GM21526 (cell line): ENCODE measurements at regions not wholly inside any gene's neighbourhood (a gene's known extent, or its start where the extent isn't known, plus 50 kb on each side); places are given as distances from the start of the nearest gene placed in this dataset.
A peak's percentile ranks its signal among the peaks of the same experiment; 100 is the strongest.
"Not testable (repeated sequence)": the region's sequence is repeated elsewhere in the genome, so short reads cannot be mapped to it uniquely, and the experiment has no call there.

Experiments used
- ATAC-seq: cut with Tn5 transposase; IDR thresholded peaks from one replicate; pipeline ENCODE4 v1.9.1; 2021; ENCODE audit warnings: moderate library complexity; ENCODE audit not compliant: unreplicated experiment, low FRiP score

GRCh38 chr1:172795741-172796140 lies 136.8 kb downstream of the FASLG start:
- no peak for ATAC-seq

- not testable (repeated sequence) for ATAC-seq
Measured at GRCh38 chr1:172799804-172800203, 140.9 kb downstream of the FASLG start.

GRCh38 chr1:172801771-172802322 lies 142.9 kb downstream of the FASLG start:
- no peak for ATAC-seq

- ATAC-seq, result no peak
Measured at GRCh38 chr1:172809750-172810149, 150.8 kb downstream of the FASLG start.

GRCh38 chr1:172810480-172811175 lies 151.7 kb downstream of the FASLG start:
- no peak for ATAC-seq

- no peak for ATAC-seq
Measured at GRCh38 chr1:172811694-172812093, 152.8 kb downstream of the FASLG start.

GRCh38 chr1:172812118-172812517 lies 153.2 kb downstream of the FASLG start:
- no peak for ATAC-seq

GRCh38 chr1:172813330-172813729 lies 154.4 kb downstream of the FASLG start:
- ATAC-seq, result no peak

GRCh38 chr1:172814428-172814827 lies 155.5 kb downstream of the FASLG start:
- no peak for ATAC-seq

GRCh38 chr1:172815740-172816139 lies 156.8 kb downstream of the FASLG start:
- no peak for ATAC-seq

- peak; percentile 93 for ATAC-seq
Measured at GRCh38 chr1:172818841-172819527, 160.1 kb downstream of the FASLG start.

- ATAC-seq, result no peak
Measured at GRCh38 chr1:172820475-172821158, 161.7 kb downstream of the FASLG start.

GRCh38 chr1:172821609-172822274 lies 162.8 kb downstream of the FASLG start:
- ATAC-seq, result no peak

- ATAC-seq, result no peak
Measured at GRCh38 chr1:172822886-172823285, 164.0 kb downstream of the FASLG start.

GRCh38 chr1:172823534-172823933 lies 164.6 kb downstream of the FASLG start:
- ATAC-seq, result no peak

- no peak for ATAC-seq
Measured at GRCh38 chr1:172824209-172824608, 165.3 kb downstream of the FASLG start.

GRCh38 chr1:172826096-172826741 lies 167.3 kb downstream of the FASLG start:
- no peak for ATAC-seq

GRCh38 chr1:172827301-172827700 lies 168.4 kb downstream of the FASLG start:
- ATAC-seq, result no peak

GRCh38 chr1:172827841-172828240 lies 168.9 kb downstream of the FASLG start:
- ATAC-seq, result no peak

GRCh38 chr1:172832006-172832725 lies 173.3 kb downstream of the FASLG start:
- ATAC-seq, result no peak
